A549 (cell line): ENCODE measurements at regions not wholly inside any gene's neighbourhood (a gene's known extent, or its start where the extent isn't known, plus 50 kb on each side); places are given as distances from the start of the nearest gene placed in this dataset.
"Not testable (repeated sequence)": the region's sequence is repeated elsewhere in the genome, so short reads cannot be mapped to it uniquely, and the experiment has no call there.

Experiments
- ATAC-seq, 2 experiments: fragments of 200-7000 bp in 1 of 2; fragments of >200 bp in 1 of 2; cut with Nextera tagmentation in 1 of 2; cut with Tn5 transposase in 1 of 2; 3 replicates each; pipeline versions ENCODE4 v1.8.0 to v1.9.1; 2018 to 2020; ENCODE audit warnings: mild to moderate bottlenecking in 1 of 2, moderate library complexity in 1 of 2
- CTCF ChIA-PET: fragments of 300-600 bp; sonication (Branson Sonifier 250); formaldehyde crosslinking; extraction: SDS; loops from one replicate; lab custom pipeline; 2021; ENCODE audit warnings: antibody characterized with exemption, inconsistent platforms; lab: Yijun Ruan, JAX
- POLR2A ChIA-PET: fragments of 350-600 bp; formaldehyde crosslinking; extraction: SDS; loops from one replicate; lab custom pipeline; 2021; ENCODE audit warnings: antibody characterized with exemption, inconsistent platforms; lab: Yijun Ruan, JAX
- DNase-seq, 2 experiments: peaks; one replicate each; pipeline versions ENCODE4 v3.0.0 to v3.0.0-alpha.2; 2011 to 2016; ENCODE audit warnings: low read depth in 1 of 2, low spot score in 1 of 2
- FAIRE-seq: peaks from 2 replicates; lab custom pipeline; 2011; peaks lifted over from hg19 to GRCh38; lab: Jason Lieb, UNC
- H3K27ac ChIP-seq, 2 experiments: fragments of >200 bp; sonication (Bioruptor Twin); formaldehyde crosslinking; 3 replicates each; pipeline ENCODE4 v1.5.1; 2016 to 2017
- H3K4me1 ChIP-seq: fragments of >200 bp; sonication (Bioruptor Twin); formaldehyde crosslinking; 3 replicates; pipeline ENCODE4 v1.6.1; 2016
- H3K4me2 ChIP-seq: fragments of >200 bp; sonication (Bioruptor Twin); formaldehyde crosslinking; 3 replicates; pipeline ENCODE4 v1.6.1; 2016
- H3K4me3 ChIP-seq: fragments of >200 bp; sonication (Bioruptor Twin); formaldehyde crosslinking; 3 replicates; pipeline ENCODE4 v1.5.1; 2016
- H3K9me3 ChIP-seq: fragments of >200 bp; sonication (Bioruptor Twin); formaldehyde crosslinking; 3 replicates; pipeline ENCODE4 v1.6.1; 2016
- CTCF ChIP-seq: fragments of >200 bp; sonication (Bioruptor Twin); formaldehyde crosslinking; IDR thresholded peaks from 3 replicates; pipeline ENCODE4 v1.5.1; 2016
- EHF ChIP-seq: fragments of 250-450 bp; sonication (Bioruptor Pico); IDR thresholded peaks from 2 replicates; pipeline ENCODE4 v1.5.0; 2020; ENCODE audit warnings: mild to moderate bottlenecking
- EHMT2 ChIP-seq: fragments of 200-600 bp; sonication (generic); IDR thresholded peaks from 2 replicates; pipeline ENCODE4 v1.6.1; 2016; ENCODE audit warnings: antibody characterized with exemption, low read depth, mild to moderate bottlenecking, moderate library complexity
- GATA3 ChIP-seq: IDR thresholded peaks from 2 replicates; pipeline ENCODE4 v1.6.1; 2012; ENCODE audit warnings: borderline replicate concordance
- HES2 ChIP-seq: fragments of >200 bp; sonication (Bioruptor Twin); formaldehyde crosslinking; IDR thresholded peaks from 2 replicates; pipeline ENCODE4 v1.6.1; 2016
- HMGXB4 ChIP-seq: fragments of 250-450 bp; sonication (Bioruptor Pico); IDR thresholded peaks from 2 replicates; pipeline ENCODE4 v1.5.0; 2021; ENCODE audit warnings: mild to moderate bottlenecking, moderate library complexity, borderline replicate concordance
- HOXB13 ChIP-seq: fragments of 250-450 bp; sonication (Bioruptor Pico); IDR thresholded peaks from 2 replicates; pipeline ENCODE4 v1.5.0; 2020; ENCODE audit warnings: low read depth, mild to moderate bottlenecking, moderate library complexity
- HOXB5 ChIP-seq: fragments of 250-450 bp; sonication (Bioruptor Pico); IDR thresholded peaks from 2 replicates; pipeline ENCODE4 v1.5.0; 2020; ENCODE audit warnings: mild to moderate bottlenecking, moderate library complexity
- JUN ChIP-seq, 2 experiments: fragments of >200 bp; sonication (Bioruptor Twin); formaldehyde crosslinking; IDR thresholded peaks; 2 replicates in 1 of 2; 3 replicates in 1 of 2; pipeline ENCODE4 v1.6.1; 2016 to 2017
- KDM1A ChIP-seq: fragments of 200-600 bp; sonication (generic); IDR thresholded peaks from 2 replicates; pipeline ENCODE4 v1.6.1; 2016; ENCODE audit warnings: low read depth, mild to moderate bottlenecking
- KDM5A ChIP-seq: fragments of 200-600 bp; sonication (generic); IDR thresholded peaks from 2 replicates; pipeline ENCODE4 v1.6.1; 2016; ENCODE audit warnings: antibody characterized with exemption, mild to moderate bottlenecking
- NFE2L2 ChIP-seq: fragments of 150-350 bp; conservative IDR thresholded peaks from 2 replicates; pipeline ENCODE4 v1.6.1; 2014; ENCODE audit warnings: low read length
- NPAS2 ChIP-seq: fragments of 250-450 bp; sonication (Bioruptor Pico); IDR thresholded peaks from 2 replicates; pipeline ENCODE4 v1.8.0; 2022; ENCODE audit warnings: mild to moderate bottlenecking, moderate library complexity, borderline replicate concordance
- NR3C1 ChIP-seq: fragments of >200 bp; sonication (Bioruptor Twin); formaldehyde crosslinking; IDR thresholded peaks from 3 replicates; pipeline ENCODE4 v1.6.1; 2017
- POLR2A ChIP-seq: IDR thresholded peaks from 2 replicates; pipeline ENCODE4 v1.6.1; 2012; ENCODE audit warnings: mild to moderate bottlenecking, low read length
- RFX5 ChIP-seq: fragments of 450-650 bp; IDR thresholded peaks from 2 replicates; pipeline ENCODE4 v1.7.1; 2014; ENCODE audit warnings: antibody characterized with exemption, mild to moderate bottlenecking, moderate library complexity
- RNF2 ChIP-seq: fragments of 200-600 bp; sonication (generic); IDR thresholded peaks from 2 replicates; pipeline ENCODE4 v1.6.1; 2016; ENCODE audit warnings: low read depth, mild to moderate bottlenecking, antibody characterized with exemption, moderate library complexity, borderline replicate concordance
- SMC3 ChIP-seq: fragments of >200 bp; sonication (Bioruptor Twin); formaldehyde crosslinking; IDR thresholded peaks from 3 replicates; pipeline ENCODE4 v1.6.1; 2018; ENCODE audit warnings: inconsistent platforms
- SREBF2 ChIP-seq: fragments of 450-650 bp; IDR thresholded peaks from 2 replicates; pipeline ENCODE4 v1.6.1; 2014; ENCODE audit warnings: mild to moderate bottlenecking, moderate library complexity
- TFCP2L1 ChIP-seq: fragments of 250-450 bp; sonication (Bioruptor Pico); IDR thresholded peaks from 2 replicates; pipeline ENCODE4 v1.5.0; 2021; ENCODE audit warnings: mild to moderate bottlenecking
- ZC3H11A ChIP-seq: fragments of 450-650 bp; IDR thresholded peaks from 2 replicates; pipeline ENCODE4 v1.6.1; 2014; ENCODE audit warnings: antibody characterized with exemption, mild to moderate bottlenecking
- ZNF302 ChIP-seq: fragments of 250-450 bp; sonication (Bioruptor Pico); IDR thresholded peaks from 2 replicates; pipeline ENCODE4 v1.9.0; 2021; ENCODE audit warnings: inconsistent platforms, mild to moderate bottlenecking, moderate library complexity
- WGBS: methylation state at CpG from one replicate; pipeline ENCODE4 v1.1.6; 2017; ENCODE audit errors: missing lambda C conversion rate; 5-methylcytosine and 5-hydroxymethylcytosine counted together

GRCh38 chr21:28391938-28392849 lies 600.5 kb downstream of the LTN1 start:
- CTCF ChIA-PET, result interaction anchor here (0.6 kb wide), 1 partner anchor 58 kb away, joined by 3 read pairs; no protein-coding TSS in a partner anchor
- 2% methylated on average over 3 of the region's 3 CpGs for WGBS
- no peak overlapping the region for H3K4me2 ChIP-seq
- TF ChIP-seq RFX5 (no peak), KDM5A (no peak), POLR2A (no peak), NPAS2 (CRISPR knock-in tag) (no peak), KDM1A (no peak), EHMT2 (no peak), RNF2 (no peak), CTCF (no peak), NFE2L2 (no peak), HOXB13 (CRISPR knock-in tag) (no peak), HMGXB4 (CRISPR knock-in tag) (no peak), GATA3 (no peak), EHF (CRISPR knock-in tag) (no peak)
- ATAC-seq (no peak), FAIRE-seq (no peak), DNase-seq (no peak)
- H3K9me3 ChIP-seq, result no peaks in the 10 kb centered on the region
- H3K4me1 ChIP-seq, result no peaks in the 10 kb centered on the region
- POLR2A ChIA-PET, result no interaction called here
- no peak overlapping the region for H3K4me3 ChIP-seq
- H3K27ac ChIP-seq, result no peak overlapping the region

GRCh38 chr21:28387220-28387619 lies 605.5 kb downstream of the LTN1 start:
- 4% methylated on average over 1 of the region's 1 CpG for WGBS
- no peaks in the 10 kb centered on the region for H3K4me1 ChIP-seq
- FAIRE-seq (no peak), DNase-seq (no peak), ATAC-seq (no peak)
- no peak overlapping the region for H3K27ac ChIP-seq
- no peak overlapping the region for H3K4me3 ChIP-seq
- CTCF ChIA-PET, result no interaction called here
- H3K4me2 ChIP-seq, result no peak overlapping the region
- H3K9me3 ChIP-seq, result no peaks in the 10 kb centered on the region
- POLR2A ChIA-PET, result no interaction called here
- no peak for TF ChIP-seq ZNF302 (CRISPR knock-in tag)
- TF ChIP-seq RNF2, result no peak
- TF ChIP-seq TFCP2L1 (CRISPR knock-in tag), result no peak
- TF ChIP-seq SREBF2, result no peak
- TF ChIP-seq SMC3, result no peak
- no peak for TF ChIP-seq HOXB5 (CRISPR knock-in tag)
- TF ChIP-seq NPAS2 (CRISPR knock-in tag), result no peak
- no peak for TF ChIP-seq KDM1A

- FAIRE-seq (no peak), DNase-seq (no peak), ATAC-seq (no peak)
- H3K9me3 ChIP-seq, result no peaks in the 10 kb centered on the region
- no peak overlapping the region for H3K27ac ChIP-seq
- no peak for TF ChIP-seq ZC3H11A
- no peak for TF ChIP-seq JUN (IDR thresholded peaks at IDR 0.05)
- TF ChIP-seq HES2, result no peak
- TF ChIP-seq HMGXB4 (CRISPR knock-in tag), result no peak
- no peak for TF ChIP-seq NR3C1
- WGBS, result 7% methylated on average over 1 of the region's 1 CpG
- no peak overlapping the region for H3K4me2 ChIP-seq
- ChIA-PET POLR2A (no interaction called here), CTCF (no interaction called here)
- no peaks in the 10 kb centered on the region for H3K4me1 ChIP-seq
- H3K4me3 ChIP-seq, result no peak overlapping the region
Measured at GRCh38 chr21:28385845-28386244, 606.8 kb downstream of the LTN1 start.

- H3K4me3 ChIP-seq, CTCF ChIA-PET, H3K4me2 ChIP-seq, POLR2A ChIA-PET, H3K9me3 ChIP-seq, DNase-seq, ATAC-seq, H3K4me1 ChIP-seq, H3K27ac ChIP-seq: not testable (repeated sequence)
- WGBS, result 9% methylated on average over 2 of the region's 2 CpGs
- peak; percentile 83 for FAIRE-seq
Measured at GRCh38 chr21:28381000-28381745, 611.5 kb downstream of the LTN1 start.
